ENCODE measurements at regions not wholly inside any gene's neighbourhood (a gene's known extent, or its start where the extent isn't known, plus 50 kb on each side); places are given as distances from the start of the nearest gene placed in this dataset.
"Not testable (repeated sequence)": the region's sequence is repeated elsewhere in the genome, so short reads cannot be mapped to it uniquely, and the experiment has no call there.

- TF ChIP-seq CTCF (IDR thresholded peaks at IDR 0.05; ENCODE audit: low read depth, low read length): no peak
- H3K36me3 ChIP-seq: no peaks in the 10 kb centered on the region
- H3K27ac ChIP-seq: no peak overlapping the region
- no peak overlapping the region for H3K4me3 ChIP-seq
- H3K4me1 ChIP-seq (ENCODE audit: low read depth): no peaks in the 10 kb centered on the region
- no peaks in the 10 kb centered on the region for H3K9me3 ChIP-seq (ENCODE audit: low read depth)
- no peak for DNase-seq (ENCODE audit: low read depth in 1 of 2, low spot score in 1 of 2)
- H3K27me3 ChIP-seq: no peaks in the 10 kb centered on the region
These were observed 234.6 kb downstream of the DLL1 start for GRCh38 chr6:170056278-170056711.

- not testable (repeated sequence) for H3K9me3 ChIP-seq (ENCODE audit: low read depth); H3K27ac ChIP-seq; H3K27me3 ChIP-seq; H3K4me1 ChIP-seq (ENCODE audit: low read depth); H3K4me3 ChIP-seq; H3K36me3 ChIP-seq; DNase-seq (ENCODE audit: low read depth in 1 of 2, low spot score in 1 of 2)
These were observed 235.1 kb downstream of the DLL1 start for GRCh38 chr6:170055797-170056196.

- DNase-seq (ENCODE audit: low read depth in 1 of 2, low spot score in 1 of 2): no peak
- no peaks in the 10 kb centered on the region for H3K27me3 ChIP-seq
- H3K4me1 ChIP-seq (ENCODE audit: low read depth): no peaks in the 10 kb centered on the region
- no peak for TF ChIP-seq CTCF (IDR thresholded peaks at IDR 0.05; ENCODE audit: low read depth, low read length)
- no peaks in the 10 kb centered on the region for H3K9me3 ChIP-seq (ENCODE audit: low read depth)
- H3K36me3 ChIP-seq: no peaks in the 10 kb centered on the region
- no peak overlapping the region for H3K27ac ChIP-seq
- no peak overlapping the region for H3K4me3 ChIP-seq
These were observed 236.8 kb downstream of the DLL1 start for GRCh38 chr6:170053966-170054661.

- TF ChIP-seq CTCF (IDR thresholded peaks at IDR 0.05; ENCODE audit: low read depth, low read length): no peak
- H3K36me3 ChIP-seq: no peaks in the 10 kb centered on the region
- no peak for DNase-seq (ENCODE audit: low read depth in 1 of 2, low spot score in 1 of 2)
These were observed 237.7 kb downstream of the DLL1 start for GRCh38 chr6:170052991-170053821.

GRCh38 chr6:170051229-170052172 lies 239.4 kb downstream of the DLL1 start:
- H3K4me1 ChIP-seq (ENCODE audit: low read depth): no peaks in the 10 kb centered on the region
- TF ChIP-seq CTCF (IDR thresholded peaks at IDR 0.05; ENCODE audit: low read depth, low read length): no peak
- H3K4me3 ChIP-seq: no peak overlapping the region
- DNase-seq (ENCODE audit: low read depth in 1 of 2, low spot score in 1 of 2): no peak
- no peaks in the 10 kb centered on the region for H3K27me3 ChIP-seq
- H3K9me3 ChIP-seq (ENCODE audit: low read depth): no peaks in the 10 kb centered on the region
- no peak overlapping the region for H3K27ac ChIP-seq
- no peaks in the 10 kb centered on the region for H3K36me3 ChIP-seq

More at GRCh38 chr6:170052991-170053821, 237.7 kb downstream of the DLL1 start:
- H3K4me1 ChIP-seq (ENCODE audit: low read depth): no peaks in the 10 kb centered on the region
- H3K27ac ChIP-seq: no peak overlapping the region
- H3K4me3 ChIP-seq: no peak overlapping the region
- H3K9me3 ChIP-seq (ENCODE audit: low read depth): no peaks in the 10 kb centered on the region
- H3K27me3 ChIP-seq: no peaks in the 10 kb centered on the region
